ENCODE measurements at regions not wholly inside any gene's neighbourhood (a gene's known extent, or its start where the extent isn't known, plus 50 kb on each side); places are given as distances from the start of the nearest gene placed in this dataset.

GRCh38 chr5:135269199-135269598 lies 129.8 kb downstream of the MACROH2A1 start:
- H3K4me3 Mint-ChIP-seq: no peak overlapping the region

DNA sequence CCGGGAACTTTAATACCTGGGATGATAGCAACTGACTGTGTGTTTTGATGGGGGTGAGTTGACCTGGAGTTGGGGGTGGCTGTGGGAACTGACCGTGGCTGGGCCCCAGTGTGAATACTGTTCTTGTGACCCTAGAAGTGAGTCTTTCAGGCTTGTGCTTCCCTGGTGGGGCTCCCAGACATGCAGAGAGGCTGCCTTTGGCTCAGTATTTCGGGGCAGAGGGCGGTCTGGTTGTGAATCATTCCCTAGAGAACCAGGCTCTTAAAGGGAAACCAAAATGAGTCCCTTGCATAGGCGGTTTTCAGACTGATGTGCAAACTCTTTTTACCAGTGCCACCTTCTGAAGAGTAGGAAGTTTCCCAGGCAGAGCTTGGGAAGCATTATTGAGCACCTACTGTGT lies 132.1 kb downstream of the MACROH2A1 start:
- no peaks in the 10 kb centered on the region for H3K36me3 Mint-ChIP-seq
- peaks cover 4 to 18% of the 10 kb centered on the region in 2 donors for H3K27me3 Mint-ChIP-seq

More at GRCh38 chr5:135269199-135269598, 129.8 kb downstream of the MACROH2A1 start:
- Histone ChIP-seq H3K4me1 (ENCODE audit: control insufficient read depth in 1 of 2, extremely low read depth in 1 of 2, insufficient read depth in 2 of 2, low read length in 2 of 2) (no peaks in the 10 kb centered on the region), H3K27me3 (replicated peaks in 1 of 2; ENCODE audit: control insufficient read depth in 2 of 2, extremely low read depth in 1 of 2, insufficient read depth in 2 of 2, low read length in 1 of 2) (peaks cover 0 to 27% of the 10 kb centered on the region in 2 experiments), H3K9me3 (no peaks in the 10 kb centered on the region), H3K27ac (ENCODE audit: low read length) (no peak overlapping the region), H3K4me3 (ENCODE audit: control insufficient read depth in 1 of 2, extremely low read depth in 1 of 2, low read length in 1 of 2) (no peak overlapping the region), H3K36me3 (ENCODE audit: control insufficient read depth in 2 of 2, extremely low read depth in 1 of 2, insufficient read depth in 1 of 2, low read length in 1 of 2) (no peaks in the 10 kb centered on the region)
- WGBS (ENCODE audit: insufficient coverage): no CpG with 5 or more reads among the region's 2 CpGs
- peaks cover 4 to 14% of the 10 kb centered on the region in 2 donors for H3K27me3 Mint-ChIP-seq
- ATAC-seq (replicated peaks in 1 of 4) (no peak), DNase-seq (no peak)
- POLR2A ChIA-PET: no interaction called here
- no peaks in the 10 kb centered on the region for H3K36me3 Mint-ChIP-seq
- CTCF ChIA-PET: no interaction called here
- H3K27ac Mint-ChIP-seq: no peak overlapping the region
- H3K4me1 Mint-ChIP-seq: no peaks in the 10 kb centered on the region
- no peaks in the 10 kb centered on the region for H3K9me3 Mint-ChIP-seq

DNA sequence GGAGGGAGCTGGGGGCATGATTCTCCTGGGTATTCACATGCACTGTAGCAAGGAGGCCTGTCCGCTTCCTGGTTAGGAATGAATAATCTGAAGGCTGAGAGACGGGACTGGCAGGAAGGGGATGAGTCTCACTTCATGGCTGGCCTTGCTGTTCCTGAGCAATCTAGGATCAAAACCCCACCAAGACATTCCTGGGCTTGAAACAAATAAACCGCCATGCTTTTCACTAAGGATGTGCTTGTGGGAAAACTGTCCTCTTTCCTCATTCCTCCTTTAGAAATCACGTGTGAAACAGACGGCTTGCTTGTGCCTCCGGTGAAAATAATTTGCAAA lies 132.8 kb downstream of the MACROH2A1 start:
- POLR2A ChIA-PET: no interaction called here
- H3K36me3 ChIP-seq (ENCODE audit: control insufficient read depth in 2 of 2, extremely low read depth in 1 of 2, insufficient read depth in 1 of 2, low read length in 1 of 2): no peaks in the 10 kb centered on the region
- H3K9me3 Mint-ChIP-seq: no peaks in the 10 kb centered on the region
- CTCF ChIA-PET: no interaction called here
- H3K4me1 ChIP-seq (ENCODE audit: control insufficient read depth in 1 of 2, extremely low read depth in 1 of 2, insufficient read depth in 2 of 2, low read length in 2 of 2): no peaks in the 10 kb centered on the region
- H3K27ac ChIP-seq (ENCODE audit: low read length): no peak overlapping the region
- WGBS (ENCODE audit: insufficient coverage): 80% methylated on average over 1 of the region's 6 CpGs
- H3K27me3 Mint-ChIP-seq: peaks cover 4 to 20% of the 10 kb centered on the region in 2 donors
- peaks cover 0 to 11% of the 10 kb centered on the region in 2 experiments for H3K27me3 ChIP-seq (replicated peaks in 1 of 2; ENCODE audit: control insufficient read depth in 2 of 2, extremely low read depth in 1 of 2, insufficient read depth in 2 of 2, low read length in 1 of 2)
- DNase-seq (no peak), ATAC-seq (replicated peaks in 1 of 4) (no peak)
- no peaks in the 10 kb centered on the region for H3K9me3 ChIP-seq
- H3K27ac Mint-ChIP-seq: no peak overlapping the region
- H3K4me1 Mint-ChIP-seq: no peaks in the 10 kb centered on the region
- no peaks in the 10 kb centered on the region for H3K36me3 Mint-ChIP-seq
- no peak overlapping the region for H3K4me3 ChIP-seq (ENCODE audit: control insufficient read depth in 1 of 2, extremely low read depth in 1 of 2, low read length in 1 of 2)
- no peak overlapping the region for H3K4me3 Mint-ChIP-seq

More for the DNA sequence above, 132.1 kb downstream of the MACROH2A1 start:
- no peak overlapping the region for H3K27ac Mint-ChIP-seq
- 92% methylated on average over 3 of the region's 5 CpGs for WGBS (ENCODE audit: insufficient coverage)
- H3K9me3 ChIP-seq: no peaks in the 10 kb centered on the region
- H3K4me3 Mint-ChIP-seq: no peak overlapping the region
- H3K27ac ChIP-seq (ENCODE audit: low read length): no peak overlapping the region
- H3K36me3 ChIP-seq (ENCODE audit: control insufficient read depth in 2 of 2, extremely low read depth in 1 of 2, insufficient read depth in 1 of 2, low read length in 1 of 2): no peaks in the 10 kb centered on the region
- CTCF ChIA-PET: no interaction called here
- ATAC-seq (replicated peaks in 1 of 4) (no peak), DNase-seq (no peak)
- no peak overlapping the region for H3K4me3 ChIP-seq (ENCODE audit: control insufficient read depth in 1 of 2, extremely low read depth in 1 of 2, low read length in 1 of 2)
- H3K9me3 Mint-ChIP-seq: no peaks in the 10 kb centered on the region
- H3K4me1 Mint-ChIP-seq: no peaks in the 10 kb centered on the region
- POLR2A ChIA-PET: no interaction called here
- H3K4me1 ChIP-seq (ENCODE audit: control insufficient read depth in 1 of 2, extremely low read depth in 1 of 2, insufficient read depth in 2 of 2, low read length in 2 of 2): no peaks in the 10 kb centered on the region
- H3K27me3 ChIP-seq (replicated peaks in 1 of 2; ENCODE audit: control insufficient read depth in 2 of 2, extremely low read depth in 1 of 2, insufficient read depth in 2 of 2, low read length in 1 of 2): peaks cover 0 to 13% of the 10 kb centered on the region in 2 experiments

- H3K9me3 ChIP-seq: no peaks in the 10 kb centered on the region
- no peaks in the 10 kb centered on the region for H3K4me1 ChIP-seq (ENCODE audit: control insufficient read depth in 1 of 2, extremely low read depth in 1 of 2, insufficient read depth in 2 of 2, low read length in 2 of 2)
- Mint-ChIP-seq H3K27me3 (peaks cover 4 to 21% of the 10 kb centered on the region in 2 donors), H3K27ac (no peak overlapping the region), H3K4me1 (no peaks in the 10 kb centered on the region), H3K36me3 (no peaks in the 10 kb centered on the region), H3K4me3 (no peak overlapping the region), H3K9me3 (peaks cover 0 to 1% (median 0%) of the 10 kb centered on the region in 3 donors)
- no peak overlapping the region for H3K4me3 ChIP-seq (ENCODE audit: control insufficient read depth in 1 of 2, extremely low read depth in 1 of 2, low read length in 1 of 2)
- H3K27ac ChIP-seq (ENCODE audit: low read length): no peak overlapping the region
- WGBS (ENCODE audit: insufficient coverage): 86% methylated on average over 6 of the region's 13 CpGs
- H3K27me3 ChIP-seq (replicated peaks in 1 of 2; ENCODE audit: control insufficient read depth in 2 of 2, extremely low read depth in 1 of 2, insufficient read depth in 2 of 2, low read length in 1 of 2): peaks cover 0 to 11% of the 10 kb centered on the region in 2 experiments
- ATAC-seq (replicated peaks in 1 of 4) (no peak), DNase-seq (no peak)
- no peaks in the 10 kb centered on the region for H3K36me3 ChIP-seq (ENCODE audit: control insufficient read depth in 2 of 2, extremely low read depth in 1 of 2, insufficient read depth in 1 of 2, low read length in 1 of 2)
- CTCF ChIA-PET: no interaction called here
- POLR2A ChIA-PET: no interaction called here
Observed at GRCh38 chr5:135265497-135266302, 133.3 kb downstream of the MACROH2A1 start.

DNA sequence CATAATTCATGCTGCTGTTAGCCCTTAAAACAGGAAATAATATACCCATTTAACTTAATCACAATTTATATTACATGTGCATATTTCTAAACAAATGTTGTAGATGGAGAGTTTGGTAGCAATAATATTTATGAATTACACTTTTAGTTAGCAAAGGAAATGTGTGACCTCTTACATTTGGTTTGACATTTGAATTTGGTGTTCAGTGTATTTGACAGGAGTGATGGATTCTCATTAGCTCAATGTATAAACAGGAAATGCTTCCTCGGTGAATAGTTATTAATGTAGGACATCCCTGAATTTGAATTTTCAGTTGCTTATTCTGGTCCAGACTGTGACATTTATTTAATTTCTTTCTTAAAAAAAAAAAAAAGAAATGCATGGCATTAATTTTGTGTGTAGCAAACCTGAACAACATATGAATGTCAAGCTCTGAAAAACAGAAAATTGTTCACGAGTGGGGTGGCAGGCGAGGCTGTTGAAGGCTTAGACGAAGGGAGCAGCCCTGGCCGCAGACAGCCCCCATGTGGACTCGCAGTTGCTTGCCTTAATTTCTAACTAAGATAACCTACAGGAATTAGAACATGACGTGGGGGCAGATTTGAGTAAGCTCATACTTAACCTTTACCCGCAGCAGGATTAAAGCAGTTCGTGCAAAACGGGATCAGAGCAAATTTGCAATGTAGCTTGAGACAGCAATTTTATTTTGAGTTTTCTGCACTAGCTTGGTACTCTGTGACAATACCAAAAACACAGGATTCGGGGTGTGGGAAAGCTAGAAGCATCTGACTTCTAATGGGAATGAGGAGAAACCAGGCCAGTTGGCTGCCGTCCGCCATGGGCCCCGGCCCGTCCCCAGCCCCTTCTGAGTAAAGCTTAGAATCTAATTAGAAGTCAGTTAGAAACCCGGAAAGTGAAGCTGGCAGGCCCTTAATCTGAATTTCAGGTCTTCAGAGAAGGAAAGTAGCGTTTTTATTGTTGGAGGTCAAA lies 134.3 kb downstream of the MACROH2A1 start:
- ChIA-PET POLR2A (no interaction called here), CTCF (no interaction called here)
- Histone ChIP-seq H3K36me3 (ENCODE audit: control insufficient read depth in 2 of 2, extremely low read depth in 1 of 2, insufficient read depth in 1 of 2, low read length in 1 of 2) (no peaks in the 10 kb centered on the region), H3K9me3 (no peaks in the 10 kb centered on the region), H3K27ac (ENCODE audit: low read length) (no peak overlapping the region), H3K27me3 (replicated peaks in 1 of 2; ENCODE audit: control insufficient read depth in 2 of 2, extremely low read depth in 1 of 2, insufficient read depth in 2 of 2, low read length in 1 of 2) (peaks cover 0 to 11% of the 10 kb centered on the region in 2 experiments), H3K4me1 (ENCODE audit: control insufficient read depth in 1 of 2, extremely low read depth in 1 of 2, insufficient read depth in 2 of 2, low read length in 2 of 2) (no peaks in the 10 kb centered on the region), H3K4me3 (ENCODE audit: control insufficient read depth in 1 of 2, extremely low read depth in 1 of 2, low read length in 1 of 2) (no peak overlapping the region)
- Mint-ChIP-seq H3K4me1 (no peaks in the 10 kb centered on the region), H3K27ac (no peak overlapping the region), H3K36me3 (no peaks in the 10 kb centered on the region), H3K27me3 (peaks cover 4 to 20% of the 10 kb centered on the region in 2 donors), H3K4me3 (no peak overlapping the region), H3K9me3 (peaks cover under 1 to 6% (median 3%) of the 10 kb centered on the region in 3 donors)
- WGBS (ENCODE audit: insufficient coverage): 83% methylated on average over 11 of the region's 17 CpGs
- no peak for ATAC-seq (replicated peaks in 1 of 4)
- DNase-seq: no peak

GRCh38 chr5:135263022-135263668 lies 135.9 kb downstream of the MACROH2A1 start:
- ATAC-seq (replicated peaks in 1 of 4) (no peak), DNase-seq (no peak)
- peaks cover 4 to 21% of the 10 kb centered on the region in 2 donors for H3K27me3 Mint-ChIP-seq
- 86% methylated on average over 13 of the region's 17 CpGs for WGBS (ENCODE audit: insufficient coverage)
- H3K4me3 Mint-ChIP-seq: no peak overlapping the region
- ChIA-PET CTCF (no interaction called here), POLR2A (no interaction called here)
- Histone ChIP-seq H3K27me3 (replicated peaks in 1 of 2; ENCODE audit: control insufficient read depth in 2 of 2, extremely low read depth in 1 of 2, insufficient read depth in 2 of 2, low read length in 1 of 2) (peaks cover 0 to 11% of the 10 kb centered on the region in 2 experiments), H3K9me3 (no peaks in the 10 kb centered on the region), H3K4me3 (ENCODE audit: control insufficient read depth in 1 of 2, extremely low read depth in 1 of 2, low read length in 1 of 2) (no peak overlapping the region), H3K27ac (ENCODE audit: low read length) (no peak overlapping the region), H3K36me3 (ENCODE audit: control insufficient read depth in 2 of 2, extremely low read depth in 1 of 2, insufficient read depth in 1 of 2, low read length in 1 of 2) (no peaks in the 10 kb centered on the region), H3K4me1 (ENCODE audit: control insufficient read depth in 1 of 2, extremely low read depth in 1 of 2, insufficient read depth in 2 of 2, low read length in 2 of 2) (no peaks in the 10 kb centered on the region)
- peaks cover 3 to 9% (median 7%) of the 10 kb centered on the region in 3 donors for H3K9me3 Mint-ChIP-seq
- H3K36me3 Mint-ChIP-seq: no peaks in the 10 kb centered on the region
- no peaks in the 10 kb centered on the region for H3K4me1 Mint-ChIP-seq
- no peak overlapping the region for H3K27ac Mint-ChIP-seq
